GM10248 (cell line): ENCODE measurements at regions not wholly inside any gene's neighbourhood (a gene's known extent, or its start where the extent isn't known, plus 50 kb on each side); places are given as distances from the start of the nearest gene placed in this dataset.

Source experiments
- CTCF ChIA-PET: fragments of 300-600 bp; sonication (Branson Sonifier 250); formaldehyde crosslinking; extraction: SDS; loops from one replicate; lab custom pipeline; 2021; ENCODE audit warnings: antibody characterized with exemption; lab: Yijun Ruan, JAX
- POLR2A ChIA-PET: fragments of 350-650 bp; sonication (Branson Sonifier 250); formaldehyde crosslinking; extraction: SDS; loops from one replicate; lab custom pipeline; 2020; ENCODE audit warnings: antibody characterized with exemption; lab: Yijun Ruan, JAX
- DNase-seq: peaks from one replicate; pipeline ENCODE4 v3.0.0; 2012; ENCODE audit errors: extremely low spot score
- TF ChIP-seq, protein P1 (sequence below): IDR thresholded peaks from 2 replicates; pipeline ENCODE4 v1.5.1; 2012; ENCODE audit warnings: mild to moderate bottlenecking, low read depth; ENCODE audit errors: extremely low read depth, missing control alignments, control extremely low read depth

DNA sequence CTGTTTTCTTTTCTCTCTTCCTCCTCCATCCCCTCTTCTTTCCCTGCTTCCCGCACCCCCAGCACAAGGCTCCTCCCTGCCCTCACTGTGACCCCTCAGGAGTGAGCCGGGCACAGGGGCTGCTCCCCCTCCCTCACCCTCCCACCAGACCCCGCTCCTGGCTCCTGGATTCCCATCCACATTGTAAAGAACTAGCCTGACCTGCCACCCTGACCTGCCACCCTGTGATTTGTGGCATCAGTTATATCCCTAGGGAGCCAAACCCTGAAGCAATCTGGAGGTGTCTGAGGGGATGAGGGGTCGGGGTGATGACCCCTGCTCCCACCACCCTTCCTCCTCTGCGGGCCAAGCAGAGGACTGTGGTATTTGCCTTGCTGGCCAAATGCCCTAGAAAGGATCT is 98.0 kb upstream of the LHX1 start:
- DNase-seq = no peak
- TF ChIP-seq, protein P1, sequence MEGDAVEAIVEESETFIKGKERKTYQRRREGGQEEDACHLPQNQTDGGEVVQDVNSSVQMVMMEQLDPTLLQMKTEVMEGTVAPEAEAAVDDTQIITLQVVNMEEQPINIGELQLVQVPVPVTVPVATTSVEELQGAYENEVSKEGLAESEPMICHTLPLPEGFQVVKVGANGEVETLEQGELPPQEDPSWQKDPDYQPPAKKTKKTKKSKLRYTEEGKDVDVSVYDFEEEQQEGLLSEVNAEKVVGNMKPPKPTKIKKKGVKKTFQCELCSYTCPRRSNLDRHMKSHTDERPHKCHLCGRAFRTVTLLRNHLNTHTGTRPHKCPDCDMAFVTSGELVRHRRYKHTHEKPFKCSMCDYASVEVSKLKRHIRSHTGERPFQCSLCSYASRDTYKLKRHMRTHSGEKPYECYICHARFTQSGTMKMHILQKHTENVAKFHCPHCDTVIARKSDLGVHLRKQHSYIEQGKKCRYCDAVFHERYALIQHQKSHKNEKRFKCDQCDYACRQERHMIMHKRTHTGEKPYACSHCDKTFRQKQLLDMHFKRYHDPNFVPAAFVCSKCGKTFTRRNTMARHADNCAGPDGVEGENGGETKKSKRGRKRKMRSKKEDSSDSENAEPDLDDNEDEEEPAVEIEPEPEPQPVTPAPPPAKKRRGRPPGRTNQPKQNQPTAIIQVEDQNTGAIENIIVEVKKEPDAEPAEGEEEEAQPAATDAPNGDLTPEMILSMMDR = no peak
- CTCF ChIA-PET = no interaction called here
- POLR2A ChIA-PET = no interaction called here

DNA sequence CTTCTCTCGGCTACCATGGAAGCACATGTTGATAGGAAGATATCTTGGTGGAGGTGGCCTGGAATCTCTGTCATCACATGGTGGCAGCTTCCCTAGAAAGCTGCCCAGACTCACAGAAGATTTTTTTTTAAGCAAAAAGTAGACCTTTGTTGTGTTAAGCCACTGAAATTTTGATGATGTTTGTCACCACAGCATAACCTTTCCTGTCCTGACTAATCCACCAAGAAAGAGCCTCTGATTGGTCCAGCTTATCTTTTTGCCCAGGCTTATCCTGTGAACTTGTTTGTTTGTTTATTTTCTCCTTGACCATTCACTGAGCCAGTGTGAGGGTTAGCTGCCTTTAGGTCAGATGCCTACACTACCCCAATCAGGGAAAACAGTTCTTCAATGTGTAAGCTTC is 96.5 kb upstream of the LHX1 start:
- TF ChIP-seq, protein P1 = no peak
- no peak for DNase-seq
- POLR2A ChIA-PET = no interaction called here
- CTCF ChIA-PET = no interaction called here

DNA sequence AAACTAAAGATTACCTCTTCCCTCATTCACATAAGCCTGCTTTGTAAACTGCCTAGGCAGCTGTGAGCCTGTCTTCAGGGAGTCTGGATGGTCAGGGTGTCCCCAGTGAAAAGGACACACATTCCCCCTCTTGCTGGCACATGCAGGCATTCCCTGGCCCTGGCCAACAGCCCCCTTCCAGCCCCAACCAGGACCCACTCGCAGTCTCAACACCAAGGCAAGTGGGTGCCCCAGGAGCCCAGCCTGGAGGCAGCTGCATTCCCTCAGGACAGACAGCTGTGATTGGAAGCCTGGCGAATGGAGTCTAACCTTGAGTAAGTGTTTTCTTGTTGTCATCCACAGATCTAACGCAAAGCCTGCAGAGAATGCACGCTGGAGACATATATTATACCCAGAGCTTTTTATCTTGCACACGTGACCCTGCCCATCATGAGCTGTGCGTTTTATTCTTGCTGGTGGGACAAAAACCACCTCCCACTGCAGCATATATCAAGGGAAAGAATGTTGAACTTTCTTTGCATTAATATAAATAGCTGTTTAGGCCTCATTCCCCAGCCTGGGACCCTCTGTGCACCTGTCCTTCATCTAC is 95.0 kb upstream of the LHX1 start:
- TF ChIP-seq, protein P1 = no peak
- POLR2A ChIA-PET = no interaction called here
- DNase-seq = no peak
- CTCF ChIA-PET = interaction anchor here (1.4 kb wide), 1 partner anchor 36 kb away, joined by 4 read pairs; no protein-coding TSS in a partner anchor

DNA sequence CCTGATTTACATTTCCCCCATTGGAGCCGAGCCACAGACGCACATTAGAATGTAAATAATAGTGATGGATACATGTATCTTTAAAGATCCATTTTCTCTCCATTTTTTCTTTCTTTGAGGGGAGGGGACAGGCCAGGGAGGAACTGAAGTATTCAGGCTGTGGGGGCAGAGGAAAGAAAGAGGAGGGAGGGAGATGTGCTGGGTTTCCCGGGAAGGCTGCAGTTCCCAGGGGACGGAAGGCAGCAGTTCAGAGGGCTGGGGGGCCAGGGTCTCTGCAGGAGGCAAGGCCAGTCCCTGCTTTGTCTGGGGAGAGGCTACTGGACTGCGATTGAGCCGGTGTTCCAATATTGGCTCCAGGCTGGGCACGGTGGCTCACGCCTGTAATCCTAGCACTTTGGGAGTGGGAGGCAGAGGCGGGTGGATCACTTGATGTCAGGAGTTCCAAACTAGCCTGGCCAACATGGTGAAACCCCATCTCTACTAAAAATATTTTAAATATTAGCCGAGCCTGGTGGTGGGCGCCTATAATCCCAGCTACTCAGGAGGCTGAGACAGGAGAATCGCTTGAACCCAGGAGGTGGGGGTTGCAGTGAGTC is 94.2 kb upstream of the LHX1 start:
- ChIA-PET CTCF (interaction anchor here (1.4 kb wide), 1 partner anchor 36 kb away, joined by 4 read pairs; no protein-coding TSS in a partner anchor), POLR2A (no interaction called here)
- TF ChIP-seq, protein P1 = no peak
- no peak for DNase-seq

DNA sequence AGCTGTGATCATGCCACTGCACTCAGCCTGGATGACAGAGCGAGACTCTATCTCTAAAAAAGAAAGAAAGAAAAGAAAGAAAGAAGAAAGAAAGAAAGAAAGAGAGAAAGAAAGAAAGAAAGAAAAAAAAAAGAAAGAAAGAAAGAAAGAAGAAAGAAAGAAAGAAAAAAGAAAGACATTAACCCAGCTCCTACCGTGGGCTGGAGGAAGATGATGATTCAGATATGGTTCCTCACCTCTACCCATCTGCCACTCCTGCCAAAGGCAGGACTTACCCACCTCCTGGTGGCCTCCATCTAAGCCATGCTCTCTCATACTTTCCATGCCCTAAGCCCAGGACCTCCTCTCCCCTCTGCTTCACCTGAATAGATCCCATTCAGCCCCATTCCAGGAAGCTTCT is 93.3 kb upstream of the LHX1 start:
- ChIA-PET CTCF (interaction anchor here (1.5 kb wide), 1 partner anchor 11 kb away, joined by 3 read pairs; no protein-coding TSS in a partner anchor), POLR2A (no interaction called here)

DNA sequence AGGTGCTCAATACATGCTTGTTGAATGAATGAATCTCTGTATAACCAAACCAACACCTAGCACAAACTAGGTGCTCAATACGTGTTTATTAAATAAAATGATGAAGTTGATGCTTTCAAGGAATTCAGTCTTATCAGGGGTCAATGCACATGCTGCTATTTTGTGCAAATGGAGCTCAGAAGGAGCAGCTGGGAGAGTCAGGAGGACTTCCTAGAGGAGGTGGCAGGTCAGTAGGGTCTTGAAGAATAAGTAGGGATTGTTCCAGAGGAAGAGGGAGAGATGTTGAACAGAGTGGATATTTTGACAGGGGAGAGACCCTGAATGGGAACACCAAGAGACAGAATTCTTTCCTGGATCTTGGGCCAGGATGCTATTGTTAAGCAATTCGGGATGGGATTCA is 92.7 kb upstream of the LHX1 start:
- TF ChIP-seq, protein P1 = no peak
- DNase-seq = no peak
- POLR2A ChIA-PET = no interaction called here
- CTCF ChIA-PET = interaction anchor here (1.5 kb wide), 1 partner anchor 11 kb away, joined by 3 read pairs; no protein-coding TSS in a partner anchor

More for the DNA sequence above, 93.3 kb upstream of the LHX1 start:
- no peak for DNase-seq
- TF ChIP-seq, protein P1 = no peak
